ENCODE measurements at regions not wholly inside any gene's neighbourhood (a gene's known extent, or its start where the extent isn't known, plus 50 kb on each side); places are given as distances from the start of the nearest gene placed in this dataset.
"Not testable (repeated sequence)": the region's sequence is repeated elsewhere in the genome, so short reads cannot be mapped to it uniquely, and the experiment has no call there.

GRCh38 chr5:30131-30530 is 61.8 kb upstream of the PLEKHG4B start:
- intact Hi-C loops (cut with DNase I) = no loop called here

GRCh38 chr5:30556-30955 is 61.4 kb upstream of the PLEKHG4B start:
- intact Hi-C loops (cut with DNase I); H3K27ac ChIP-seq; H3K27me3 ChIP-seq; H3K36me3 ChIP-seq (replicated peaks in 1 of 2); H3K4me3 ChIP-seq; H3K9me3 ChIP-seq (replicated peaks in 1 of 3); DNase-seq; H3K4me1 ChIP-seq (replicated peaks in 1 of 2): not testable (repeated sequence)
- WGBS, 4 donors = 60 to 76% (median 65%) methylated on average over 5 to 6 of the region's 6 CpGs

More at GRCh38 chr5:30131-30530, 61.8 kb upstream of the PLEKHG4B start:
- H3K27me3 ChIP-seq = peaks cover 1% of the 10 kb centered on the region
- no peaks in the 10 kb centered on the region for H3K4me1 ChIP-seq (replicated peaks in 1 of 2)
- H3K9me3 ChIP-seq (replicated peaks in 1 of 3) = no peaks in the 10 kb centered on the region
- no peaks in the 10 kb centered on the region for H3K36me3 ChIP-seq (replicated peaks in 1 of 2)
- H3K4me3 ChIP-seq = no peak overlapping the region
- 39 to 53% (median 41%) methylated on average over 4 of the region's 4 CpGs for WGBS, 4 donors
- TF ChIP-seq CTCF (IDR thresholded peaks at IDR 0.05) (no peak), POLR2A (IDR thresholded peaks at IDR 0.05) (no peak)
- no peak overlapping the region for H3K27ac ChIP-seq
- no peak for DNase-seq

GRCh38 chr5:32165-32564 is 59.8 kb upstream of the PLEKHG4B start:
- Histone ChIP-seq H3K27me3 (peaks cover 3% of the 10 kb centered on the region), H3K4me1 (replicated peaks in 1 of 2) (no peaks in the 10 kb centered on the region), H3K4me3 (no peak overlapping the region), H3K36me3 (replicated peaks in 1 of 2) (no peaks in the 10 kb centered on the region), H3K27ac (no peak overlapping the region), H3K9me3 (replicated peaks in 1 of 3) (no peaks in the 10 kb centered on the region)
- WGBS, 4 donors = 66 to 68% (median 67%) methylated on average over 4 of the region's 4 CpGs
- TF ChIP-seq CTCF (IDR thresholded peaks at IDR 0.05) (no peak), POLR2A (IDR thresholded peaks at IDR 0.05) (no peak)
- no peak for DNase-seq
- intact Hi-C loops (cut with DNase I) = no loop called here

- intact Hi-C loops (cut with DNase I); H3K4me3 ChIP-seq; H3K4me1 ChIP-seq (replicated peaks in 1 of 2); H3K27ac ChIP-seq; H3K27me3 ChIP-seq; H3K9me3 ChIP-seq (replicated peaks in 1 of 3); H3K36me3 ChIP-seq (replicated peaks in 1 of 2); DNase-seq: not testable (repeated sequence)
These were observed 56.4 kb upstream of the PLEKHG4B start for GRCh38 chr5:35521-35920.

- H3K27ac ChIP-seq; H3K36me3 ChIP-seq (replicated peaks in 1 of 2); DNase-seq; H3K4me1 ChIP-seq (replicated peaks in 1 of 2); intact Hi-C loops (cut with DNase I); H3K27me3 ChIP-seq; H3K4me3 ChIP-seq; H3K9me3 ChIP-seq (replicated peaks in 1 of 3): not testable (repeated sequence)
- 57 to 67% (median 60%) methylated on average over 9 to 11 of the region's 11 CpGs for WGBS, 4 donors
These were observed 54.8 kb upstream of the PLEKHG4B start for GRCh38 chr5:37207-37606.

GRCh38 chr5:39979-40583 is 51.9 kb upstream of the PLEKHG4B start:
- no peak for DNase-seq
- WGBS, 4 donors = 66 to 72% (median 70%) methylated on average over 13 of the region's 13 CpGs
- intact Hi-C loops (cut with DNase I) = no loop called here
- Histone ChIP-seq H3K4me1 (replicated peaks in 1 of 2) (no peaks in the 10 kb centered on the region), H3K4me3 (no peak overlapping the region), H3K9me3 (replicated peaks in 1 of 3) (no peaks in the 10 kb centered on the region), H3K36me3 (replicated peaks in 1 of 2) (no peaks in the 10 kb centered on the region), H3K27me3 (peaks cover 2% of the 10 kb centered on the region), H3K27ac (no peak overlapping the region)
- no peak for TF ChIP-seq CTCF (IDR thresholded peaks at IDR 0.05)
- no peak for TF ChIP-seq POLR2A (IDR thresholded peaks at IDR 0.05)

Data from adrenal gland (tissue), 9 donors.